HG02759 (cell line): ENCODE measurements at regions not wholly inside any gene's neighbourhood (a gene's known extent, or its start where the extent isn't known, plus 50 kb on each side); places are given as distances from the start of the nearest gene placed in this dataset.

ENCODE experiments used
- ATAC-seq: cut with Tn5 transposase; IDR thresholded peaks from one replicate; pipeline ENCODE4 v1.9.1; 2021; ENCODE audit warnings: mild to moderate bottlenecking, moderate library complexity; ENCODE audit not compliant: unreplicated experiment

DNA sequence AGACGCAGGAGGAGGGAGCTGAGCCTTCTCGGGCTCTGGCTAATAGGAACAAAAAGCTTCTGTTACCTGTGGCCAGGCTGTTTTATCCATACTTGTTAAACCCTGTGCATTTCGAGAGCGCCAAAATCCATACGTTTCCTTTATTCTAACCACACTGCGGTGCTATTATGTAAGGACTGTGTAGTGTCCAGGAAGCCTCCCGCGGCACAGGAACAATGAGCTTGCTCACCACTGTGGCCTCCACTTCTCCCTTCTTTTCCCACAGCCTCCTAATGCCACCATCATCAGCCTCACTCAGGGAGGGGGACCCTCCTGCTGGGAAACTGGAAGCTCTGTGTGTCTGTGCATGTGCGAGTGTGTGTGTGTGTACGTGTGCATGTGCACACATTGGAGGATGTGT, 268.5 kb downstream of the HAUS1 start:
- ATAC-seq, result no peak

DNA sequence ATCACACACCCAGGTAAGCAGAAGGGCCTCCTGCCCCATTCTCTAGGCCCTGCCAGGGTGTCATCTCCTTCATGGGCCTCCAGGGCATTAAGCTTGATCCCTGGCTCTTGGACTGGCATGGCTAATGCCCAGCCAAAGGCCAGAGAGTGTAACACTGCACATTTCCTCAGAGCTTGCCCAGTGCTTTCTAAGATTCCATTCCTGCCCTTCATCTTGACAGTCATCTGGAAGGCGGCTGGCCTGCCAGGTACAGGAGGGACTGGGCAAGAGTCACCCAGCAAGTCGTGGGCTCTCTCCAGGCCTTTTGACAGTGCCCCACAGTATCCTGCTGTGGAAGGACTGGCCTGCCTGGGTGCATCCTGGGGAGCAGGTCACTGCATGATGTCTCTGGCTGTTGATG, 268.9 kb downstream of the HAUS1 start:
- no peak for ATAC-seq

DNA sequence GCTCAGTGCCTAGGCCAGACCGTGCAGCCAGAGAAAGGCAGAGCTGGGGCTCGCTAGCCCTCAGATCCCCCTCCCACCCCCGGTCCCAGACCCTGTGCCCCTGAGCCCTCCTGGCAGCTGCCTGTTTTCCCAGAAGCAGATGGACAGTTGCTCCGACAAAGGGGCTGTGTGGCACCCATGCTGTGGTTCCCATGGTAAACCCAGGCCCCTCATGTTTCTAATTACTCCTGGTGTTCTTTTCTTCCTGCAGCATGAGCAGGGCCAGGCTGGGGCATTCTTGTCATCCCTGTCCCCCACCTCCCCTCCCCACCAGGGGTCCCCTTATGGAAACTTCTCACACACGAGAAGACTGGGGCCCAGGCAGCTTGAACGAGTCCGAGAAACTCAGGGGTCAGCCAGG, 269.6 kb downstream of the HAUS1 start:
- ATAC-seq, result no peak

DNA sequence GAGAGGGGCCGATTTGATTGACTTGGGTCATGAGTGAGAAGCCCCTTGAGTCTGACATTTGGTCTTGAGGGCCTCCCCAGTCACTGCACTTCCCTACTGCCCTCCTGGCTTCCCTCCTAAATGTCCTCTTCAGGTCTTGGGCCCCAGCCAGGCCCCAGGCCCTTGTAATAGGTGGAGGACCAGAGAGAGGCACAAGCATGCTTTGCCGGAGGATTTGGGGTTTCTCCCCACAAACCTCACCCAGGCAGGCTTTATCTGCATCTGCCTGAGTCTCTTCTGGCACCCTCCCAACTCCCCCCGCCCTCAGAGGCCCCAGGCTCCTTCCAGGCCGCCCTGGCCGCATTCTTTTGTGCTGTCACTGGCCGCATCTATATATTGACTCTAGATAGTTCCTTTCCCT, 270.7 kb downstream of the HAUS1 start:
- ATAC-seq, result no peak

DNA sequence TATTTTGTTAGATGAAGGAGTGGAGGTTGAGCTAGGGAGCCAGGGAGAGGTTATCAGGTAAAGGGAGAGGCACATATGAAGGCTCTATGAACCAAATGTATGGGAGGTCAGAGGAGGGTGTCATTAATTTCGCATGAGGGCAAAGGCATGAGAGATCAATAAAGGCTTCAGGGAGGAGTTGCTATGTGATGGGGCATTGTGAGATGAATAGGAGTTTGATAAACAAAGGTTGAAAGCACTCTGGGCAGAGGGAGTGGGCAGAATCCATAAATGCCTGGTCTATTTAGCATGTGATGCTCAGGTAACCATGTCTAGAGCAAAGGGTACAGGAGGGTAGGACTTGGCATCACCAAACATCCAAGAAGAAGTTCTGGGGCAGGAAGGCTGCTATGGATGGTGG, 273.4 kb downstream of the HAUS1 start:
- ATAC-seq, result no peak

- ATAC-seq, result no peak
Measured at GRCh38 chr18:46378126-46378863, 274.1 kb downstream of the HAUS1 start.

DNA sequence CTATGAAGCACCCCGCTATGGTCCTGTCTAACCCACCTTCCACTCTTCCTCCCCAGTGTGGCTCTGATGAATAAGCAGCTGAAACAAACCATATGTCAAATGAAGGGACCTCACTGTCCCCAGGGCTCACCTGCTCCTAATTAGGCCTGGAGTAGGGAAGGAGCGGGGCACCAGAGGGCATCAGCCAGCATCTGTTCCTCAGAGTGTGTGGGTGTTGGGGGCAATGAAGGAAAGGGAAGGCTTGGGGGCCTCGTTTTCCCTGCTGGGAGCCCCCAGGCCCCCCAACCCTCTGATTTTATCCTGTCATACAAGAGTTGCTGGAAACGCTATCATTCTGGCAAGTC, 274.7 kb downstream of the HAUS1 start:
- no peak for ATAC-seq

DNA sequence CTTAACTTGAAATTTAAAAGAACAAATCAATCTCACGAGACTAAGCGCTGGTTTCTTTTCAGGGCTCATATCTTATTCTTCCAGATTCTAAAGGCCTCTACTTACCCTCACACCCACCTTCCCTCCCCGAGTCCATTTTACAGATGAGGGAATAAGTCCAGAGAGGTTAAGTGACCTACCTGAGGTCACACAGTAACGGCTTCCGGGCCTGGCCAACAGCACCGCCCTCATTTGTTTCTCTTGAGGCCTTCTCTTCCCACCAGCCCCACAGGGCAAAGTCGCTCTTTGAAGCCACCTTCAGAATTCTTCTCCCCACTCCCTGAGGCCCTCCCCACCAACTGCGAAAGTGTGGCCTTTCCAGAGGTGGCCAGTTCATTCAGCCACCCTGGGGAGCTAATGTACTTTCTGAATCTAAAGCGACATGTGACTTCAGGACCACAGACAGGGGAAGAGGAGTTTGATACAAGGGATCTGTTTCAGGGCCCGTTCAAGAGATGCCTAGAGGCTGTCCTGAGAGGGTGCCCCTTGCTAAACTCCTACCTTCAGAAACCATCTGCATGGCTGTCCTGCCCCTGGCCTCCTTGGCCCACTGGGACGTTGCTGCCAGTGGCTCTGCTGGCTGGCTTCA, 275.3 kb downstream of the HAUS1 start:
- ATAC-seq, result no peak

DNA sequence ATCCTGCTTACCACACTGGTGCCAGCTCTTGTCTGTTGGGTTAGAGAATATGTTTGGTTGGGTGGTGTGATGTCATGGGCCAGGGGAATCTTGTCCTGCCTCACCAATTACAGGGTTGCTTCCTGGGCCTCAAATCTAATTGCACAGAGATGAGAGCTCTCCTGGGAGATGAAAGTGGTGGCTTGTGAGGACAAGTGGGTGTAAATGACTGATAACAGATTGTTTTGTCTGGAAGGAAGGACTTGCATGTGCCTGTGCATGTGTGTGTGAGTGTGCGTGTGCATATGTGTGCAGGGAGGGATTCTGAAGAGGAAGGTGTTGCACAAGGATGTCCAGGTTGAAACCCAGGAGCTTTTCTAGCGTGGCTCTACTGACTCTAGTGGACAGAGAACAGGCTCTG, 271.9 kb downstream of the LOXHD1 start:
- ATAC-seq, result no peak

DNA sequence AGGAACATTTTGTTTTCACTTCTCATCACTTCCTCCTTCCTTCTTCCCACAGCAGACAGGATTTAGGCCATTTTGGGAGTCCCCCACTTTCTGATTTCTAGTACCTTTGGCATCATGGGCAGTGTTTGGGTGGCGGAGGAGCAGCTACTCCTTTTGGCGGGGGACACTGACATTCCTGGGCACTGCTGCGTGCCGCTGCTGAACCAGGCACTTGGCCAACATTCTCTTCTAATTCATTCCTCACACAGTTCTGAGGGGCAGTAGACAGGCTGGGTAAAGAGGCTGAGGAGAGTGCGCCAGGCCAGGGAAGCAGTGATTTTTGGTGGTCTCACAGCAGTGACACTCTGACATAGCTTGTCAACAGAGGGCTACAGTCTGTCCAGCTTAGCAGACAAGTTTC, 270.2 kb downstream of the LOXHD1 start:
- no peak for ATAC-seq

DNA sequence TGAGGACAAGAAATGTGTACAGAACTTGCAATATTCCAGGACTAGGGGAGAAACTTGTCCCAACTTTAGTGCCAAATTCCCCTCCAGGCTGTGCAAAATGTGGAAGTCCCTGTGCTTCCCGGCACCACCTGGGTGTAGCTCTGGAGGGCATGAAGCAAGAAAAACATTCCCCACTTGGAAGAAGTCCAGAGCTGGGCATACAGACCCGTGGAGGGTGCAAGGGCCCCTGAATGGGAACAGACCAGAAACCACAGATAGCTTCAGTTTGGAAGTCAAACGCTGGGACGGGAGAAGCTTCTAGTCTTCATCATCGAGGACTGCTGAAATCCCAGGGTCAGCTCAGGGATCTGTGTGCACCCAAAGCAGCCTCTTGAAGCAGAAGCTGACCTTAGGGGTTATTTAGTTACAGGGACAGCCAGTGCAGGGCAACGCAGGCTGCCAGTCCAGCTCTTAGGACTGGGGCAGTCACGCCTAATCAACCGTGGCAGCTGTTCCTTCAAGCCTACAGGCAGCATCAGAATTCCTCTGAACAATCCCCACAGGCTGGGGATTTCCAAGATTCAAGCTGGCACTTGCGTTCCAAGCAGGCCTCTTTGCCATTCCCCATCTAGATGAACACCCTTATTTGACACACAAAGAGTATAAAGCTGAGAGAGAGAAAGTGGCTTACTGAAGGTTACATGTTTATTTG, 269.4 kb downstream of the LOXHD1 start:
- ATAC-seq, result no peak

- ATAC-seq, result no peak
Measured at GRCh38 chr18:46388286-46388685, 268.7 kb downstream of the LOXHD1 start.

- no peak for ATAC-seq
Measured at GRCh38 chr18:46392576-46392975, 264.4 kb downstream of the LOXHD1 start.

- ATAC-seq, result no peak
Measured at GRCh38 chr18:46393230-46393629, 263.8 kb downstream of the LOXHD1 start.

DNA sequence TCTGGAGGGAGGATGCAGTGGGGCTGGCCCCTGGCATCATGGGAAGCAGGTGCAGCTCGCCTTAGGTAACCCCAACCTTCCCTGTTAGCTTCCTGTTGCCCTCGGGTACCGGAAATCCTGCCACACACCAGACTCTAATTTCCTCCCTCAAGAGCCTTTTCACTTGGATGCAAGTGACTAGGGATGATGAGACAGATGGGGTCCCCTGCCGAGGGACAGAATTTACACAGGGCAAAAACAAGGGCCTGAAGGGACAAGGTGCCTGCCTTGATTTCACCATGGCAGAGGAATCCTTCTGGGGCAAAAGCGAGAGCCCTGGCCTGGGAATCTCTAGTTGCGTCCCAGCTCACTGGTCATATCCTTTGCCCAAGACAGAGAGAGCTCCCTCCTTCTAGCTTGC, 263.1 kb downstream of the LOXHD1 start:
- ATAC-seq, result no peak

- no peak for ATAC-seq
Measured at GRCh38 chr18:46395795-46396194, 261.2 kb downstream of the LOXHD1 start.

GRCh38 chr18:46397174-46397573, 259.8 kb downstream of the LOXHD1 start:
- ATAC-seq, result no peak

GRCh38 chr18:46398005-46398404, 259.0 kb downstream of the LOXHD1 start:
- ATAC-seq, result no peak

DNA sequence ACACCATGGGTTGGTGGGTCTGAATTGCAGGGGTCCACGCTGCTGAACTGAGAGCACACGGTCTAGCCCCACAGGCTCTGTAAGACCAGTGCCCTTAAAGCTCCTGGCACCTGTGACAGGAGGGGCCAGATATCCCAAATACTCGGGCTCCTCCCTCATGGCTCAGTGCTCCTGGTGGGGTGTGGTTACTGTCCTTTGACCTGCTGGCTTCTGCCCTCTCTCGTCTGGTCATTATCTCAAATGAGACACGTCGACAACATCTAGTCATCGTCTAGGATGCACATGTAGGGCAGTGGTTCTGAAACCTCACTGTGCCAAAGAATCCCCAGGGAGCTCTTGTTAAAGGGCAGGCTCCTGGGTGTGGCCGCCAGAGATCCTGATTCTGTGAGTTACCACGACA, 258.4 kb downstream of the LOXHD1 start:
- no peak for ATAC-seq

- ATAC-seq, result no peak
Measured at GRCh38 chr18:46399303-46399702, 257.7 kb downstream of the LOXHD1 start.

GRCh38 chr18:46400449-46400848, 256.6 kb downstream of the LOXHD1 start:
- no peak for ATAC-seq

- no peak for ATAC-seq
Measured at GRCh38 chr18:46401486-46402070, 255.4 kb downstream of the LOXHD1 start.
